GM21786 (cell line): ENCODE measurements at regions not wholly inside any gene's neighbourhood (a gene's known extent, or its start where the extent isn't known, plus 50 kb on each side); places are given as distances from the start of the nearest gene placed in this dataset.
A peak's percentile ranks its signal among the peaks of the same experiment; 100 is the strongest.
"Not testable (repeated sequence)": the region's sequence is repeated elsewhere in the genome, so short reads cannot be mapped to it uniquely, and the experiment has no call there.

Source experiments
- ATAC-seq: cut with Tn5 transposase; IDR thresholded peaks from one replicate; pipeline ENCODE4 v1.9.1; 2021; ENCODE audit not compliant: unreplicated experiment

DNA sequence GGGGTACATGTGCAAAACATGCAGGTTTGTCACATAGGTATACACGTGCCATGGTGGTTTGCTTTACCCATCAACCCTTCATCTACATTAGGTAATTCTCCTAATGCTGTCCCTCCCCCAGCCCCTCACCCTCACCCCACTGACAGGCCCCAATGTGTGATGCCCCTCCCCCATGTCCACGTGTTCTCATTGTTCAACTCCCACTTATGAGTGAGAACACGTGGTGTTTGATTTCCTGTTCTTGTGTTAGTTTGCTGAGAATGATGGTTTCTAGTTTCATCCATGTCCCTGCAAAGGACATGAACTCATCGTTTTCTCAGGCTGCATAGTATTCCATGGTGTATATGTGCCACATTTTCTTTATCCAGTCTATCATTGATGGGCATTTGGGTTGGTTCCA, 232.9 kb upstream of the RASGRP1 start:
- ATAC-seq, result not testable (repeated sequence)

GRCh38 chr15:38799202-38799601, 234.6 kb upstream of the RASGRP1 start:
- ATAC-seq, result not testable (repeated sequence)

DNA sequence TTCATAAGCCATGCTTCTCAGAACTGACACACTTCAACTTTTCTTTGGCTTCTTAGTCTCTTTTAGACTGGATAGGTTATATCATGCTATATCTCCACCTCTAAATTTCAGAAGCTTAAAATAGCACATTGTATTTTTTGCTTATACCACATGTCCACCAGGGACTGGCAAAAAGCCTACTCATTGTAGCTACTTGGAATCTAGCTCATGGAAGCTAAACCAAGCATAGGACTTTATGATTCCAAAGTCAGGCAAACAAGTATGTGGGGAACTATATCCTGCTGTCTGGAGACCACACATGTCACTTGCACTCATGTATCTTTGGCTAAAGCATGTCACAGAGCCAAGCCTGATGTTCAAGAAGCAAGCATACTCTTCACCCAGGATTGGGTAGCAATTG, 245.0 kb upstream of the RASGRP1 start:
- ATAC-seq, result no peak

- no peak for ATAC-seq
These were observed 246.1 kb upstream of the RASGRP1 start for GRCh38 chr15:38810686-38811085.

DNA sequence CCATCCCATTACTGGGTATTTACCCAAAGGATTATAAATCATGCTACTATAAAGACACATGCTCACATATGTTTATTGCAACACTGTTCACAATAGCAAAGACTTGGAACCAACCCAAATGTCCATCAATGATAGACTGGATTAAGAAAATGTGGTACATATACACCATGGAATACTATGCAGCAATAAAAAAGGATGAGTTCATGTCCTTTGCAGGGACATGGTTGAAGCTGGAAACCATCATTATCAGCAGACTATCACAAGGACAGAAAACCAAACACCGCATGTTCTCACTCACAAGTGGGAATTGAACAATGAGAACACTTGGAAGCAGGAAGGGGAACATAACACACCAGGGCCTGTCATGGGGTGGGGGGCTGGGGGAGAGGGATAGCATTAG, 249.6 kb upstream of the RASGRP1 start:
- not testable (repeated sequence) for ATAC-seq

GRCh38 chr15:38814891-38815290, 250.3 kb upstream of the RASGRP1 start:
- ATAC-seq, result no peak

GRCh38 chr15:38817427-38818156, 253.0 kb upstream of the RASGRP1 start:
- peak; percentile 87 for ATAC-seq

DNA sequence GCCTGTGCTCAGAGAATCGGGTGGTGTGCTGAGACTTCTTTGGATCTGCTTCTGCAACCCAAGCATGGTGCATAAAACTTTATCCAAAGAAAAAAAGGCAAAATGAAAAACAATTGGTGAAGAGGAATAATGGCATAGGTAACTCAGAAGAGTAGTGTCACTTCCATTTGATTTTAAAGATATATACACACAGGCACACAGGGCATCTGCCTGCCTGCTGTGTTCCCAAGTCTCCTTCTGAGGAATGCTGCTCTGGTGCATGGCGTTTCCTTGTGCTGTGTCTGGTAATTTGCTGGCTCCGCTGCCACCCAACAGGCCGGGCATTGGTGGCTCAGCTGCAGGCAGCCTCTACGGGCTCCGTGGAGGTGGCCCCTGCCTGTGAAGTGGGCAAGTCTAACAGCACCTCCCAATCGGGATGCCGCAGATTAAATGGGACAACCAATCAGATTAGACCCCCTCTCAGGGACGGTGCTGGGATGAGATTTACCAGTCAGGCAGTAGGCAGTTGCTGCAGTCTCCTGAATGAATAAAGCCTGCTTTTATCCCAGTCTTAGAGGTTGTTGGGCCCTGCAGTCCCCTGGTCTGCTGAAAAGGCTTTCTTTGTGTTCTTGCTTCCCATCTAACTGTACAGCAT, 253.7 kb upstream of the RASGRP1 start:
- no peak for ATAC-seq

- ATAC-seq, result no peak
These were observed 254.9 kb upstream of the RASGRP1 start for GRCh38 chr15:38819387-38819950.

DNA sequence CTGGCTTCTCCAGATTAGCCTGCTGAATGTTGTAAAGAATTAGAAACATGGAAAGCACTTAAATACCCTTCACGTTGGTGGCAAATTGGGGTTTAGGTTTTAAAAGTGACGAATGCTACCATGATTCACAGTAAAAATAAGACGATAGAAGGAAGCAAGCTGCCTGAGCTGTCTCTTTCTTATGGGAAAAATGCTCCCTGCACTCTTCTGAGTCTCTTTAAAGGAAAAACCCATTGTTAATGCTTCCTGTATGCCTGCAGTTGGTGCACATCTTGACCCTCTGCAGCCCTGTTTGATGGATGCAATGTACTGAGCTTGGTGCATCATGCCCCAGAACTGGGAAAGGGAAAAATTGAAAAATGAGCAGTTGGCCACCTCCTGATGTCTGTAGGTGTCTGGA, 258.6 kb upstream of the RASGRP1 start:
- ATAC-seq, result no peak

GRCh38 chr15:38824719-38825118, 260.1 kb upstream of the RASGRP1 start:
- no peak for ATAC-seq

GRCh38 chr15:38826880-38827279, 262.3 kb upstream of the RASGRP1 start:
- no peak for ATAC-seq

- ATAC-seq, result no peak
These were observed 263.5 kb upstream of the RASGRP1 start for GRCh38 chr15:38828031-38828532.

DNA sequence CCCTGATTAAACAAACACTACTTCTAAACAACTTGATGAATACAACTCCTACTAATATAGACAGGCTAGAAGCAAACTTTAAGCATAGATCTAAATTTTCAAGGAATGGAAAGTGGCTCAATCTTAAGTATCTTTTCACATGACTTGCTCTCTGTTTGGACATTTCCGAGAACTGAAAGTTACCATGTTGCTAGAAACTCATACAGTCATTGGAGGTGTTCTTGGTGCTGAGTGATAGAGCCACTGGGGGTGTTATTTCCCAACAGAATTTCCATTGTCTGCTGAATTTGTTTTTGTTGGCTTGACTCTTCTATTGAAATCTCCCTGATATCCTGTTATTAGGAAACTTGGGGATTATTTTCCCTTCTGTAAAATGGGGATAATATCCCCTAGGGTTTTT, 264.5 kb upstream of the RASGRP1 start:
- no peak for ATAC-seq

- no peak for ATAC-seq
These were observed 277.6 kb upstream of the RASGRP1 start for GRCh38 chr15:38842226-38842625.

DNA sequence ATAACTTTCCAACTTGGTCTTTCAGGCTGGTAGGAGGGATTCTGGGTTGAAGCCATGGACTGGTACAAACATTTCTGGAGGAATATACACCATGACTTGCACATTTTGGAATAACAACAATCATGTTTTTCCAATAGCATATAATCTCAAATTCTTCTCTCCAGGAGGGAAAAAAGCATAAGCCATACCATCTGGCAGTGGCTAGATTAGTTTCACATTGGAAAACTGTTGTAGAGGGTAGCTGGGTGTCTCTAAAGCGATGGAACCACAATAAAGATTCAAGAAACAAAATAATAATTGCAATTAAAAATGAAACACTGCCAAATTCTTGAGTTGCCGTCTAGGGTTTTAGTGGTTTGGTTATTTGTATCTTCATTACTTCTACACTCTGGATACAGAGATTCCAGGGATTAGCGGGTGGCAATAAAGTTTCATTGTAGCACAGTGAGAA, 278.5 kb upstream of the RASGRP1 start:
- no peak for ATAC-seq

GRCh38 chr15:38843736-38844590, 279.3 kb upstream of the RASGRP1 start:
- no peak for ATAC-seq

GRCh38 chr15:38844736-38845135, 280.1 kb upstream of the RASGRP1 start:
- no peak for ATAC-seq

GRCh38 chr15:38846346-38846745, 281.7 kb upstream of the RASGRP1 start:
- no peak for ATAC-seq

- ATAC-seq, result no peak
These were observed 283.1 kb upstream of the RASGRP1 start for GRCh38 chr15:38847666-38848065.

- ATAC-seq, result no peak
These were observed 284.4 kb upstream of the RASGRP1 start for GRCh38 chr15:38849046-38849445.
